GM18508 (cell line): ENCODE measurements at regions not wholly inside any gene's neighbourhood (a gene's known extent, or its start where the extent isn't known, plus 50 kb on each side); places are given as distances from the start of the nearest gene placed in this dataset.

Experiments
- ATAC-seq: cut with Tn5 transposase; IDR thresholded peaks from one replicate; pipeline ENCODE4 v1.9.1; 2021; ENCODE audit warnings: moderate number of reproducible peaks; ENCODE audit not compliant: insufficient read depth, unreplicated experiment

- ATAC-seq: no peak
Observed at GRCh38 chr4:63831590-63832155, 577.6 kb downstream of the TECRL start.

- ATAC-seq: no peak
Observed at GRCh38 chr4:63817196-63817865, 591.9 kb downstream of the TECRL start.

GRCh38 chr4:63814171-63814964 is 594.9 kb downstream of the TECRL start:
- no peak for ATAC-seq

DNA sequence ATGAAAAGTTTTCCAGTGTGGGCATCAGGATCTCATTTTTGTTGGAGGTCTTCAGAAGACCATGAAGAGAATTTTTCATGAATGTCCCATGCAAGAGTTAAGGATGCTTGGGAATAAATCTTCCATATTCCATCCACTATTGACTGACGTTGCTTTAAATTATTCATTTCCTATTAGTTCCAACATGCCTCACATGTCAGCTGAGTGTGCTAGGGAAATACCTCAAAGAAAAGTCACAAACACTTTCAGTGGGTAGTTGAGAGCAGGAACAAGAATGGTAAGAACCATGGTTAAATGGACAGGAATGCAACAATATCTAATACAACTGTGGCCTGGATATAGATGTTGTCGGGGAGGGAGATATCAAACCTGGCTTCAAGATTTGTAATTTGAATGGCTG is 610.1 kb downstream of the TECRL start:
- no peak for ATAC-seq

- ATAC-seq: no peak
Observed at GRCh38 chr4:63795301-63795700, 613.9 kb downstream of the TECRL start.

- no peak for ATAC-seq
Observed at GRCh38 chr4:63790377-63790776, 618.9 kb downstream of the TECRL start.

DNA sequence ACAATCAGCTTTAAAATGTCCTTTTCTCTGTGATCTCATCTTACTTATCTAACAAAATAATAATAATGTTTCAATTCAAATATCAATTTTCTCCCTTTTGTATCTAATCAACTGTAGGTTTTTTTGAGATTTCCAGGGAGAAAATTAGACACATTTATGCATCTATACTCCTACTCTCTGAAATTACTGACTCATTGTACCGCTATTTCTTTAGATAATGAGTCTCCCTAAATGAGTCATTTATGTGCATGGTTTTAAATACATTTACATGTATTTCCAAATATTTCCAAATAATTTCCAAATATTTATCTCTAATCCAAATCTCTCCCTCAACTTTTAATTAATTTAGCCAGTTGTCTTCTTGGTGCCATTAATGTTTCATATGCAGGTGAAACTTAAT is 621.0 kb downstream of the TECRL start:
- no peak for ATAC-seq

GRCh38 chr4:63787326-63787725 is 621.9 kb downstream of the TECRL start:
- no peak for ATAC-seq

DNA sequence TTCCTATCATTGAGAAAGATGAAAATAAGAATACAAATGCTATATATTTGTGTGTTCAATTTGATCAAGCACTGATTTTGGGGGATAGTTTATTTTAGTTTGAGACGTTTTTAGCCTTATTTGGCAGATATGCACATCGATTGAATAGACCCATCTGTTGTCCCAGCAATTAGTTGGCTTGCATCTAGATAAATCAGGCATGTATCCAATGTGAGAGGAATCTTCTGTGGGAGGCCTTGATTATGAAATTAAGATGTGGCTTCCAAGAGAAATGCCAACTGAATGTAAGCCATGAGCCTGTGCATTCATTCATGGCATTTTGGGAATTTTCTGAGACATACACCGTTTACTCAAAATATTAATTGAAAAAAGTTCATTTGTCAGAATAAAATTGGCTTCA is 623.1 kb downstream of the TECRL start:
- ATAC-seq: no peak

- ATAC-seq: no peak
Observed at GRCh38 chr4:63784822-63785221, 624.4 kb downstream of the TECRL start.

DNA sequence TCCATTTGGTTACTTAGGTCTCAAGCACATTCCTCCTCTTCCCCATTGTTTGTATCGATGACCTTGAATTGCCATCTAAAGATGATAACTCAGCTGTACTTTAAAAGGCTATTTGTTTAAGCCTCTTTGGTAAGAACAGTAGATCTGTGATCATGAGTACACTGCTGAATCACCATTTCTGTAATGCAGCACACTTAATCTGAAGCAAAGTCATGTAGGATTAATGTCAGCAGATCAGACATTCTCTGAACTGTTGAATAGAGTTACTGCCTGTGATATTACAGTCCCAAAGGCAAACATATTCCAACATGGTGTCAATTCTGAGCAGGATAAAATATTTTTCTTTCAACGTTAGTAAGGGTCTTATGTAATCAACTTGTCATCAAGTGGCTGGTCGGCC is 631.6 kb downstream of the TECRL start:
- ATAC-seq: no peak

- no peak for ATAC-seq
Observed at GRCh38 chr4:63764400-63764799, 644.9 kb downstream of the TECRL start.

- no peak for ATAC-seq
Observed at GRCh38 chr4:63757929-63758328, 651.3 kb downstream of the TECRL start.

GRCh38 chr4:63742882-63743281 is 666.4 kb downstream of the TECRL start:
- ATAC-seq: no peak

- ATAC-seq: no peak
Observed at GRCh38 chr4:63729519-63729918, 679.7 kb downstream of the TECRL start.

- ATAC-seq: no peak
Observed at GRCh38 chr4:63728480-63729177, 680.6 kb downstream of the TECRL start.

GRCh38 chr4:63717384-63717783 is 691.9 kb downstream of the TECRL start:
- no peak for ATAC-seq

DNA sequence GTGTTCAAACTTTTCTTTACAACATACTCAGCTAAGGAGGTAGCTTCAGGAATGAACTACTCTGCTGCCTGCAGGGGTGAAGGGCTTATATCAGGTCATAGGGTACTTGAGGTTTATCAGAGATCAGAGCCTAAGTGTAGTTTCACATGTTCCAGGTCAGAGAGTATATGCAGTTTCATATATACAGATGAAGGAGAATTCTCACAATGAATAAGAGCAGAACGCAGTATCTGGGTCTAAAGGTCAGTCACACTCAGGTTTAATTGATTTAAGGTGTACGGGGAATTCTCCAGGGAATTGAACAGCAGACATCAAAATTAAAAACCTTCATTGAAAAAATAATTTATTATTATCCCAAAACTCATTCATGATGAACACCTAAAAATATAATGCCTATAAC is 700.6 kb downstream of the TECRL start:
- ATAC-seq: no peak

DNA sequence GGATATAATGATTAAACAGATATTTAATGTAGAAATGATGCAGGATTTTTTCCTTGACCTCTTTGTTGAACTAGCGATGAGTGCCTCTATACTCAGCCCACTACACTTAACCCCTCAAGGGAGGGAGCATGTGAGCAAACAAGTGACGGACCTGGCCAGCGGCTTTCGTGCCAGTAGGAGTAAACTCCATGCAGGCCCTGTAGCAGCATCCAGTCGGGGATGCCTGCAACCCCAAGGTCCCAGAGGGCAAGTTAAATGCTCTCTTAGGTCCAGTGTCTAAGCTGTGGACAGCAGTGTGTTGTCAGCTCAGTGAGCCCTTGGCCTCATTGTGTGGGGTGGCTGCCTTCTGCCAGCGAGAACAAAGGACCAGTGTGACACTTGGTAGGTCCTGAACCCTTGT is 708.7 kb downstream of the TECRL start:
- no peak for ATAC-seq

GRCh38 chr4:63693321-63693720 is 715.9 kb downstream of the TECRL start:
- ATAC-seq: no peak

- ATAC-seq: no peak
Observed at GRCh38 chr4:63678358-63678931, 730.8 kb downstream of the TECRL start.
